GM12878 (cell line): ENCODE measurements at regions not wholly inside any gene's neighbourhood (a gene's known extent, or its start where the extent isn't known, plus 50 kb on each side); places are given as distances from the start of the nearest gene placed in this dataset.

Experiments used
- ATAC-seq: fragments of 200-7000 bp; cut with Tn5 transposase; 3 replicates; pipeline ENCODE4 v1.9.1; 2020; ENCODE audit warnings: mild to moderate bottlenecking, moderate library complexity
- BruUV-seq: library from RNA; stranded (reverse); fragments of 400-500 nt; replicated peaks from 2 replicates; lab custom pipeline; 2021; lab: Mats Ljungman, UMichigan
- CTCF ChIA-PET: fragments of 300-600 bp; sonication (Branson Sonifier 250); formaldehyde crosslinking; extraction: SDS; loops from one replicate; lab custom pipeline; 2021; ENCODE audit warnings: inconsistent platforms; lab: Yijun Ruan, JAX
- POLR2A ChIA-PET: fragments of 350-600 bp; formaldehyde crosslinking; extraction: SDS; loops from one replicate; lab custom pipeline; 2021; ENCODE audit warnings: inconsistent platforms; lab: Charles Lee
- RAD21 ChIA-PET: fragments of 300-600 bp; sonication (Branson Sonifier 250); formaldehyde crosslinking; loops from one replicate; lab custom pipeline; 2023; ENCODE audit warnings: antibody characterized with exemption; ENCODE audit not compliant: unreplicated experiment; lab: Charles Lee
- SMC1A ChIA-PET: fragments of 300-600 bp; sonication (Branson Sonifier 250); formaldehyde crosslinking; loops from one replicate; lab custom pipeline; 2023; ENCODE audit not compliant: unreplicated experiment, uncharacterized antibody; lab: Charles Lee
- DNase-seq: peaks from one replicate; pipeline ENCODE4 v3.0.0-alpha.2; 2011; ENCODE audit warnings: low read depth, low spot score
- FAIRE-seq: peaks from 3 replicates; lab custom pipeline; 2011; peaks lifted over from hg19 to GRCh38; lab: Jason Lieb, UNC
- H2AFZ ChIP-seq: 2 replicates; pipeline ENCODE4 v1.6.0; 2011; ENCODE audit warnings: low read depth, low read length, control low read depth; ENCODE audit not compliant: control insufficient read depth
- H3K27ac ChIP-seq: 2 replicates; pipeline ENCODE4 v1.5.1; 2011; ENCODE audit warnings: control low read depth; ENCODE audit not compliant: control insufficient read depth, insufficient read depth
- H3K27me3 ChIP-seq, 2 experiments: replicated peaks in 1 of 2; 2 replicates each; pipeline versions ENCODE4 v1.6.0 to v1.6.1; 2011; ENCODE audit warnings: low read length in 1 of 2; ENCODE audit not compliant: control insufficient read depth in 2 of 2, insufficient read depth in 2 of 2
- H3K36me3 ChIP-seq, 2 experiments: 2 replicates each; pipeline ENCODE4 v1.5.1; 2011; ENCODE audit warnings: low read length in 1 of 2; ENCODE audit not compliant: control insufficient read depth in 2 of 2, insufficient read depth in 2 of 2
- H3K4me1 ChIP-seq: 2 replicates; pipeline ENCODE4 v1.6.1; 2011; ENCODE audit warnings: mild to moderate bottlenecking, low read length, moderate library complexity, mixed read lengths; ENCODE audit not compliant: control insufficient read depth, insufficient read depth
- H3K4me2 ChIP-seq: 2 replicates; pipeline ENCODE4 v1.6.0; 2011; ENCODE audit warnings: control low read depth; ENCODE audit not compliant: control insufficient read depth, insufficient read depth
- H3K4me3 ChIP-seq: fragments of 200-600 bp; sonication (generic); 2 replicates; pipeline ENCODE4 v1.5.1; 2016
- H3K79me2 ChIP-seq: 2 replicates; pipeline ENCODE4 v1.6.0; 2011; ENCODE audit warnings: low read length; ENCODE audit not compliant: control insufficient read depth, insufficient read depth
- H3K9ac ChIP-seq: 2 replicates; pipeline ENCODE4 v1.8.0; 2011; ENCODE audit warnings: low read length, control low read depth, mixed read lengths; ENCODE audit not compliant: control insufficient read depth, insufficient read depth
- H3K9me3 ChIP-seq: replicated peaks from 3 replicates; pipeline ENCODE4 v1.5.1; 2011; ENCODE audit warnings: mild to moderate bottlenecking, low read length; ENCODE audit not compliant: control insufficient read depth, insufficient read depth
- H4K20me1 ChIP-seq: 2 replicates; pipeline ENCODE4 v1.6.0; 2011; ENCODE audit not compliant: control insufficient read depth, insufficient read depth
- ATF3 ChIP-seq: IDR thresholded peaks from 2 replicates; pipeline ENCODE4 v1.6.1; 2011; ENCODE audit warnings: low read depth, mild to moderate bottlenecking, low read length, moderate library complexity, borderline replicate concordance; ENCODE audit errors: extremely low read depth
- CTCF ChIP-seq, 3 experiments: IDR thresholded peaks in 2 of 3; conservative IDR thresholded peaks in 1 of 3; 2 replicates each; pipeline ENCODE4 v1.5.1; 2011; ENCODE audit warnings: low read depth in 3 of 3, low read length in 3 of 3, mild to moderate bottlenecking in 3 of 3, control low read depth in 2 of 3, moderate library complexity in 2 of 3, inconsistent platforms in 1 of 3, mixed read lengths in 1 of 3; ENCODE audit not compliant: control insufficient read depth in 2 of 3, insufficient read depth in 1 of 3; ENCODE audit errors: extremely low read depth in 1 of 3
- HDGF ChIP-seq: fragments of 450-650 bp; IDR thresholded peaks from 2 replicates; pipeline ENCODE4 v1.6.1; 2016; ENCODE audit warnings: antibody characterized with exemption
- IRF3 ChIP-seq: fragments of 450-650 bp; IDR thresholded peaks from 2 replicates; pipeline ENCODE4 v1.6.1; 2014; ENCODE audit warnings: mild to moderate bottlenecking
- IRF5 ChIP-seq: fragments of 450-650 bp; IDR thresholded peaks from 2 replicates; pipeline ENCODE4 v1.6.1; 2017; ENCODE audit warnings: borderline replicate concordance
- POLR2A ChIP-seq: IDR thresholded peaks from 2 replicates; pipeline ENCODE4 v1.6.1; 2011; ENCODE audit warnings: low read depth, mild to moderate bottlenecking, low read length
- RB1 ChIP-seq: fragments of 450-650 bp; formaldehyde crosslinking; IDR thresholded peaks from 2 replicates; pipeline ENCODE4 v1.6.1; 2017; ENCODE audit warnings: mild to moderate bottlenecking, borderline replicate concordance
- RELB ChIP-seq: fragments of 450-650 bp; IDR thresholded peaks from 2 replicates; pipeline ENCODE4 v1.6.1; 2017; ENCODE audit warnings: low read depth, mild to moderate bottlenecking, moderate library complexity
- RFX5 ChIP-seq: IDR thresholded peaks from 2 replicates; pipeline ENCODE4 v1.6.1; 2011; ENCODE audit warnings: low read depth, low read length, improper control_type of control experiment
- ZBTB40 ChIP-seq: fragments of 450-650 bp; IDR thresholded peaks from 2 replicates; pipeline ENCODE4 v1.6.1; 2016; ENCODE audit warnings: mild to moderate bottlenecking, moderate library complexity, borderline replicate concordance
- WGBS: methylation state at CpG from one replicate; pipeline ENCODE4 v1.1.6; 2016; ENCODE audit warnings: low lambda C conversion rate; ENCODE audit not compliant: insufficient replicate concordance, insufficient coverage; ENCODE audit errors: missing lambda C conversion rate; 5-methylcytosine and 5-hydroxymethylcytosine counted together
- in situ Hi-C: fragments of 300-500 bp; cut with MboI; formaldehyde crosslinking; loops from 9 replicates; pipeline ENCODE4 v1.14.3; 2018; ENCODE audit warnings: mixed read lengths
- intact Hi-C: fragments of 100-400 bp; cut with micrococcal nuclease; formaldehyde crosslinking; loops from one replicate; pipeline ENCODE4 v1.14.2; 2022; ENCODE audit not compliant: unreplicated experiment

GRCh38 chr4:66062044-66062443, 391.8 kb upstream of the EPHA5 start (continued):
- TF ChIP-seq ZBTB40 (no peak), RFX5 (no peak), ATF3 (no peak)

- ChIA-PET POLR2A (no interaction called here), SMC1A (no interaction called here), CTCF (no interaction called here), RAD21 (no interaction called here)
- WGBS = 0% methylated on average over 2 of the region's 2 CpGs
- no peaks in the 10 kb centered on the region for H3K4me1 ChIP-seq
- intact Hi-C loops = no loop called here
- in situ Hi-C loops = no loop called here
- BruUV-seq = no TSS peak
- H3K9me3 ChIP-seq = no peaks in the 10 kb centered on the region
- FAIRE-seq (no peak), DNase-seq (no peak), ATAC-seq (no peak)
- no peak overlapping the region for H3K4me3 ChIP-seq
- no peak overlapping the region for H3K4me2 ChIP-seq
- no peaks in the 10 kb centered on the region for H3K36me3 ChIP-seq
- H3K9ac ChIP-seq = no peak overlapping the region
- no peaks in the 10 kb centered on the region for H4K20me1 ChIP-seq
- no peak overlapping the region for H3K27ac ChIP-seq
- no peak overlapping the region for H2AFZ ChIP-seq
- H3K79me2 ChIP-seq = no peaks in the 10 kb centered on the region
- H3K27me3 ChIP-seq = no peaks in the 10 kb centered on the region
- TF ChIP-seq RB1 = no peak
- TF ChIP-seq IRF5 = no peak
- no peak for TF ChIP-seq IRF3
- no peak for TF ChIP-seq RELB
- no peak for TF ChIP-seq HDGF
- TF ChIP-seq CTCF (IDR thresholded peaks at IDR 0.05 in 2 of 3, conservative IDR thresholded peaks at IDR 0.05 in 1 of 3; ENCODE audit: control insufficient read depth in 2 of 3, extremely low read depth in 1 of 3, insufficient read depth in 1 of 3, low read depth in 3 of 3, low read length in 3 of 3) = no peak
- TF ChIP-seq POLR2A = no peak
Measured at GRCh38 chr4:66059556-66059955, 389.3 kb upstream of the EPHA5 start.
